Astrocyte (in vitro differentiated cells and primary cell): ENCODE measurements at regions not wholly inside any gene's neighbourhood (a gene's known extent, or its start where the extent isn't known, plus 50 kb on each side); places are given as distances from the start of the nearest gene placed in this dataset.

Experiments
- DNase-seq: peaks from one replicate; pipeline ENCODE4 v3.0.0-alpha.2; 2010; ENCODE audit warnings: low read depth
- FAIRE-seq: peaks from 2 replicates; lab custom pipeline; 2011; peaks lifted over from hg19 to GRCh38; lab: Jason Lieb, UNC
- H2AFZ ChIP-seq: 2 replicates; pipeline ENCODE4 v1.6.0; 2012; ENCODE audit warnings: low read depth, low read length, inconsistent platforms
- H3K27ac ChIP-seq: 2 replicates; pipeline ENCODE4 v1.5.1; 2011; ENCODE audit warnings: low read depth, low read length, inconsistent platforms
- H3K27me3 ChIP-seq: 2 replicates; pipeline ENCODE4 v1.6.0; 2011; ENCODE audit warnings: low read length, inconsistent platforms; ENCODE audit not compliant: insufficient read depth
- H3K36me3 ChIP-seq: 2 replicates; pipeline ENCODE4 v1.5.1; 2011; ENCODE audit warnings: low read length, inconsistent platforms; ENCODE audit not compliant: insufficient read depth
- H3K4me1 ChIP-seq: 2 replicates; pipeline ENCODE4 v1.5.1; 2011; ENCODE audit warnings: low read length, inconsistent platforms; ENCODE audit not compliant: insufficient read depth
- H3K4me2 ChIP-seq: 2 replicates; pipeline ENCODE4 v1.6.0; 2012; ENCODE audit warnings: low read length, inconsistent platforms
- H3K4me3 ChIP-seq: 2 replicates; pipeline ENCODE4 v1.5.1; 2011; ENCODE audit warnings: low read depth, mild to moderate bottlenecking, low read length, inconsistent platforms; ENCODE audit not compliant: insufficient read depth
- H3K79me2 ChIP-seq: 2 replicates; pipeline ENCODE4 v1.6.0; 2012; ENCODE audit warnings: mild to moderate bottlenecking, low read length, inconsistent platforms; ENCODE audit not compliant: insufficient read depth
- H3K9ac ChIP-seq: 2 replicates; pipeline ENCODE4 v1.6.0; 2012; ENCODE audit warnings: mild to moderate bottlenecking, low read length, inconsistent platforms
- H3K9me3 ChIP-seq: 2 replicates; pipeline ENCODE4 v1.5.1; 2012; ENCODE audit warnings: low read depth, mild to moderate bottlenecking, low read length, inconsistent platforms; ENCODE audit not compliant: insufficient read depth
- H4K20me1 ChIP-seq: 2 replicates; pipeline ENCODE4 v1.6.0; 2012; ENCODE audit warnings: low read length, inconsistent platforms; ENCODE audit not compliant: insufficient read depth
- H3K27ac Mint-ChIP-seq: one replicate; pipeline ENCODE4 v1.8.0; 2021; ENCODE audit warnings: mild to moderate bottlenecking, mixed read lengths; ENCODE audit not compliant: unreplicated experiment
- H3K27me3 Mint-ChIP-seq: one replicate; pipeline ENCODE4 v1.8.0; 2021; ENCODE audit warnings: low read depth, mixed read lengths; ENCODE audit not compliant: unreplicated experiment
- H3K36me3 Mint-ChIP-seq: one replicate; pipeline ENCODE4 v1.8.0; 2021; ENCODE audit warnings: low read depth, mixed read lengths; ENCODE audit not compliant: unreplicated experiment
- H3K4me1 Mint-ChIP-seq: one replicate; pipeline ENCODE4 v1.8.0; 2021; ENCODE audit warnings: low read depth, mixed read lengths; ENCODE audit not compliant: unreplicated experiment
- H3K4me3 Mint-ChIP-seq: one replicate; pipeline ENCODE4 v1.8.0; 2021; ENCODE audit warnings: mild to moderate bottlenecking, moderate library complexity, mixed read lengths; ENCODE audit not compliant: unreplicated experiment
- H3K9me3 Mint-ChIP-seq: one replicate; pipeline ENCODE4 v1.8.0; 2021; ENCODE audit warnings: mild to moderate bottlenecking, mixed read lengths; ENCODE audit not compliant: unreplicated experiment
- EZH2 ChIP-seq: IDR thresholded peaks from 2 replicates; pipeline ENCODE4 v1.6.1; 2012; ENCODE audit warnings: mild to moderate bottlenecking, low read length, inconsistent platforms; ENCODE audit not compliant: insufficient read depth
- TF ChIP-seq, protein P1 (sequence below): IDR thresholded peaks from 2 replicates; pipeline ENCODE4 v1.5.1; 2011; ENCODE audit warnings: low read depth, mild to moderate bottlenecking, inconsistent platforms, low read length, moderate library complexity; ENCODE audit not compliant: insufficient read depth

DNA sequence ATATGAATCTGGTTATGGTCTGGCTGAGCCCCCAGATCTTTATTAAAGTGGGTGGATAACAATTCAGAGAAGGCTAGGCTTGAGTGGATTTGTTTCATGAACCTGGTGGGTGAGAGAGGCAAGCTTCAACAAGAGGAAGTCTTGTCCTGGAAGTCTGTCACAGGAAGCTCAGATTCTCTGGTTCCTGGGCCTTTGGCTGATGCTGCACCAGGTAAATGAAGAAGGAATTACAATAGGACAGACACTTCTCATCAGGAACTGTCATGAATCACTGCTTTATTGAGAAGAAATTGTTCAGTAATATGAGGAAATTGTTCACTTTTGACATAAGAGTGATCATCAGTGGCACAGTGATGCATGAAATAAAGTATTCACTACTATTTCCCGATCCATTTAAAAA lies 167.6 kb upstream of the ELL2 start:
- Histone ChIP-seq H3K4me1 (no peaks in the 10 kb centered on the region), H3K27ac (no peak overlapping the region), H3K36me3 (no peaks in the 10 kb centered on the region), H4K20me1 (no peaks in the 10 kb centered on the region), H3K9me3 (no peaks in the 10 kb centered on the region), H3K79me2 (no peaks in the 10 kb centered on the region), H2AFZ (no peak overlapping the region), H3K4me3 (no peak overlapping the region), H3K27me3 (no peaks in the 10 kb centered on the region), H3K9ac (no peak overlapping the region), H3K4me2 (no peak overlapping the region)
- Mint-ChIP-seq H3K4me1 (peaks cover 12% of the 10 kb centered on the region), H3K27me3 (no peaks in the 10 kb centered on the region), H3K36me3 (no peaks in the 10 kb centered on the region), H3K4me3 (no peak overlapping the region), H3K27ac (no peak overlapping the region), H3K9me3 (no peaks in the 10 kb centered on the region)
- FAIRE-seq = no peak
- TF ChIP-seq, protein P1, sequence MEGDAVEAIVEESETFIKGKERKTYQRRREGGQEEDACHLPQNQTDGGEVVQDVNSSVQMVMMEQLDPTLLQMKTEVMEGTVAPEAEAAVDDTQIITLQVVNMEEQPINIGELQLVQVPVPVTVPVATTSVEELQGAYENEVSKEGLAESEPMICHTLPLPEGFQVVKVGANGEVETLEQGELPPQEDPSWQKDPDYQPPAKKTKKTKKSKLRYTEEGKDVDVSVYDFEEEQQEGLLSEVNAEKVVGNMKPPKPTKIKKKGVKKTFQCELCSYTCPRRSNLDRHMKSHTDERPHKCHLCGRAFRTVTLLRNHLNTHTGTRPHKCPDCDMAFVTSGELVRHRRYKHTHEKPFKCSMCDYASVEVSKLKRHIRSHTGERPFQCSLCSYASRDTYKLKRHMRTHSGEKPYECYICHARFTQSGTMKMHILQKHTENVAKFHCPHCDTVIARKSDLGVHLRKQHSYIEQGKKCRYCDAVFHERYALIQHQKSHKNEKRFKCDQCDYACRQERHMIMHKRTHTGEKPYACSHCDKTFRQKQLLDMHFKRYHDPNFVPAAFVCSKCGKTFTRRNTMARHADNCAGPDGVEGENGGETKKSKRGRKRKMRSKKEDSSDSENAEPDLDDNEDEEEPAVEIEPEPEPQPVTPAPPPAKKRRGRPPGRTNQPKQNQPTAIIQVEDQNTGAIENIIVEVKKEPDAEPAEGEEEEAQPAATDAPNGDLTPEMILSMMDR = no peak
- no peak for TF ChIP-seq EZH2
- DNase-seq = no peak

DNA sequence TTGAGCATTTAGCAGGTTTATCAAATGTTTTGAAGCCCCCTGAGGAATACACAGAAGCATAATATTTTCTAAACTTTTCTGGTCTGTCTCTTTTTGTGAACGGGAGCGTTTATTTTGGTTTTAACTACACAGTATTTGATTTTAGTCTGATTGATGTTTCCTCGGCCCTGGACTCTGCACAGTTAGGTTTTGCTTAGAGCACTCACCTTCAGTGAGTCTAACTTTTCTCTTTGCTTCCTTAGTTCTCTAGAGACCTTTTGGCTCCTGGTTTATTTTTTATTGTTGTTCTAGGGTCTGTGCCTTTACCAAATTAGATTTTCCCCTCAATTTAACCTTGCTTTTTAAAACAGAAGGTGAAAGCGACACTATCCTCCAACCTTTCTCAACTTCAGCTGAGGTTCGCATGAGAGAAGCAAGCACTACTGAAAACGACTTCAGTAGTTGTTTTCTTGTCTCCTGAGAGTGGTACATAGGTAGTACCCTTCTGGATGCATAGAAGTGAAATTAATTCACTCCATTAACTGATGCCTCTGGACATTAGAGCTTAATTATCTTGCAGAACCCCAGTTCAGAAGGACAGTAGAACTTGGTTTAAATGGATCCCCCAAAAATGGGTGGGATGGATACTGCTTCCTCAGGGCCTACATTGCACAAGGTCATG lies 166.7 kb upstream of the ELL2 start:
- peaks cover 10% of the 10 kb centered on the region for H3K4me1 Mint-ChIP-seq
- DNase-seq = no peak
- no peak overlapping the region for H3K4me3 Mint-ChIP-seq
- no peak for FAIRE-seq
- H3K4me1 ChIP-seq = no peaks in the 10 kb centered on the region
- no peaks in the 10 kb centered on the region for H3K36me3 Mint-ChIP-seq
- H3K9me3 Mint-ChIP-seq = no peaks in the 10 kb centered on the region
- H4K20me1 ChIP-seq = no peaks in the 10 kb centered on the region
- no peaks in the 10 kb centered on the region for H3K79me2 ChIP-seq
- no peaks in the 10 kb centered on the region for H3K27me3 ChIP-seq
- no peaks in the 10 kb centered on the region for H3K27me3 Mint-ChIP-seq
- no peak overlapping the region for H2AFZ ChIP-seq
- H3K36me3 ChIP-seq = no peaks in the 10 kb centered on the region
- H3K4me3 ChIP-seq = no peak overlapping the region
- no peak overlapping the region for H3K9ac ChIP-seq
- H3K4me2 ChIP-seq = no peak overlapping the region
- H3K27ac ChIP-seq = no peak overlapping the region
- no peaks in the 10 kb centered on the region for H3K9me3 ChIP-seq
- no peak for TF ChIP-seq EZH2
- TF ChIP-seq, protein P1 = no peak
- H3K27ac Mint-ChIP-seq = no peak overlapping the region

DNA sequence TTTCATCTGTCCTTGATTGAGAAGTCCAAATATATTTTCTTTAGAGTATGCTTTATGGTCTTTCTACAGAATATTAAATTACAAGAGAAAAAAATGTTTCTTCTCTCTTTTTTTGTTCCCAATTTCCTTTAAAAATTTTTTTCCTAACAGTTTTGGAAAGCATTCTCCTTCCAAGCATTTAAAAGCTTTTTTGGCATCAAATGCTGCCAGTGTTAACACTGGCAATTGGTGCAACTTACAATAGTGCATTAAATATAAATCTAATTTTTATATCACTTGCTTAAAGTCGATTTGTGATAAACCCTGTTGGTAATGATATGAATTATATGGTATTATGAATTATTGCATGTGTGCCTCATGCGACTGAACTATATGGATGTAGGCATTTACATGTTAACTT lies 165.9 kb upstream of the ELL2 start:
- Histone ChIP-seq H3K9ac (no peak overlapping the region), H2AFZ (no peak overlapping the region), H3K27me3 (no peaks in the 10 kb centered on the region), H3K4me1 (no peaks in the 10 kb centered on the region), H3K9me3 (no peaks in the 10 kb centered on the region), H3K27ac (no peak overlapping the region), H3K4me2 (no peak overlapping the region), H3K4me3 (no peak overlapping the region), H3K36me3 (no peaks in the 10 kb centered on the region), H4K20me1 (no peaks in the 10 kb centered on the region), H3K79me2 (no peaks in the 10 kb centered on the region)
- Mint-ChIP-seq H3K36me3 (no peaks in the 10 kb centered on the region), H3K4me1 (peaks cover 7% of the 10 kb centered on the region), H3K9me3 (no peaks in the 10 kb centered on the region), H3K27ac (no peak overlapping the region), H3K27me3 (no peaks in the 10 kb centered on the region), H3K4me3 (no peak overlapping the region)
- FAIRE-seq (peak; percentile 9), DNase-seq (no peak)
- TF ChIP-seq, protein P1 = no peak
- no peak for TF ChIP-seq EZH2
